BE2C (cell line): ENCODE measurements at regions not wholly inside any gene's neighbourhood (a gene's known extent, or its start where the extent isn't known, plus 50 kb on each side); places are given as distances from the start of the nearest gene placed in this dataset.

Source experiments
- DNase-seq: peaks from one replicate; pipeline ENCODE4 v3.0.0-alpha.2; 2020
- H3K27me3 ChIP-seq: fragments of 250-450 bp; sonication (Bioruptor Pico); 2 replicates; pipeline ENCODE4 v1.5.1; 2020; ENCODE audit warnings: mild to moderate bottlenecking
- H3K36me3 ChIP-seq: fragments of 250-450 bp; sonication (Bioruptor Pico); 2 replicates; pipeline ENCODE4 v1.5.1; 2020; ENCODE audit warnings: mild to moderate bottlenecking
- H3K4me1 ChIP-seq: fragments of 250-450 bp; sonication (Bioruptor Pico); 2 replicates; pipeline ENCODE4 v1.5.1; 2020
- H3K4me3 ChIP-seq: 2 replicates; pipeline ENCODE4 v1.5.1; 2011; ENCODE audit warnings: low read depth, low read length
- H3K9me3 ChIP-seq: fragments of 250-450 bp; sonication (Bioruptor Pico); 2 replicates; pipeline ENCODE4 v1.5.1; 2020
- TF ChIP-seq, protein P1 (sequence below): IDR thresholded peaks from 2 replicates; pipeline ENCODE4 v1.5.1; 2012; ENCODE audit warnings: mild to moderate bottlenecking, low read depth, low read length

DNA sequence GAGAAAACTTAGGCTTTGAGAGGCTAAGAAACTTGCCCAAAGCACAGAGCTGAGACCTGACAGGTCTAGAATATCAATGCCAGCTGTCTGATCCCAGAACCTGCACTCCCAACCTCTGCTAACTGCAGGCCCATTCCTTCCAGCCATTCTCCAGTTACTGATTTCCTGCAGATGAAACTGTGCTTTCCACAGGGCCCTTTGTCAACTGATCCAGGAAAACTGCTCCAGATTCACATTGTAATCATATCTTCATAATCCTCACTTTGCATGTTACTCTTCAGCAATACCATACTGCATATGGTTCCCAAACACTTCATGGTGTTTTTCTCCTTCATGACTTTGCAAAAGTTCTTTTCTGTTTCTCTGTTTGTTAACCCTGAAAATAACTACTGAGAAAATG, 100.6 kb downstream of the RAP2A start:
- TF ChIP-seq, protein P1, sequence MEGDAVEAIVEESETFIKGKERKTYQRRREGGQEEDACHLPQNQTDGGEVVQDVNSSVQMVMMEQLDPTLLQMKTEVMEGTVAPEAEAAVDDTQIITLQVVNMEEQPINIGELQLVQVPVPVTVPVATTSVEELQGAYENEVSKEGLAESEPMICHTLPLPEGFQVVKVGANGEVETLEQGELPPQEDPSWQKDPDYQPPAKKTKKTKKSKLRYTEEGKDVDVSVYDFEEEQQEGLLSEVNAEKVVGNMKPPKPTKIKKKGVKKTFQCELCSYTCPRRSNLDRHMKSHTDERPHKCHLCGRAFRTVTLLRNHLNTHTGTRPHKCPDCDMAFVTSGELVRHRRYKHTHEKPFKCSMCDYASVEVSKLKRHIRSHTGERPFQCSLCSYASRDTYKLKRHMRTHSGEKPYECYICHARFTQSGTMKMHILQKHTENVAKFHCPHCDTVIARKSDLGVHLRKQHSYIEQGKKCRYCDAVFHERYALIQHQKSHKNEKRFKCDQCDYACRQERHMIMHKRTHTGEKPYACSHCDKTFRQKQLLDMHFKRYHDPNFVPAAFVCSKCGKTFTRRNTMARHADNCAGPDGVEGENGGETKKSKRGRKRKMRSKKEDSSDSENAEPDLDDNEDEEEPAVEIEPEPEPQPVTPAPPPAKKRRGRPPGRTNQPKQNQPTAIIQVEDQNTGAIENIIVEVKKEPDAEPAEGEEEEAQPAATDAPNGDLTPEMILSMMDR: no peak
- Histone ChIP-seq H3K4me3 (no peak overlapping the region), H3K27me3 (no peaks in the 10 kb centered on the region), H3K9me3 (no peaks in the 10 kb centered on the region), H3K36me3 (no peaks in the 10 kb centered on the region), H3K4me1 (no peaks in the 10 kb centered on the region)
- no peak for DNase-seq

DNA sequence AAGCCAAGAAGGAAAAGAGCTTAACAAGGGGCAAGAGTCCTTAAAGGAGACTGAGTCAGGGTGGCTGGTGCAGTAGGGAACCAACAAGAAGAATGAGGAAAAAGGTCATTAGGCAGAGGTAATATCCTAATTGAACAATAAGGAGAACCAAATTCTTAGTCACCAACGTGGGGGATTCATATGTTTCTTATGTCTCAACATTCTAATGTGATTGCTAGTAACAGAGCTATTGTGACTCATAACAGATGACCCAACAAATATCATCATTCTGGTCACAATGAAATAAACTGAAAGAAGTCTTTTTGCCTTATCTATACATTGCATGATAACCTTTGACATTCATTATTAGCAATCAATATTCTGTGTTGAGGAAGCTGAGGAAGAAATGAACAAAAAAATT, 101.6 kb downstream of the RAP2A start:
- no peaks in the 10 kb centered on the region for H3K4me1 ChIP-seq
- H3K4me3 ChIP-seq: no peak overlapping the region
- H3K36me3 ChIP-seq: no peaks in the 10 kb centered on the region
- no peaks in the 10 kb centered on the region for H3K9me3 ChIP-seq
- TF ChIP-seq, protein P1: no peak
- no peak for DNase-seq
- no peaks in the 10 kb centered on the region for H3K27me3 ChIP-seq

DNA sequence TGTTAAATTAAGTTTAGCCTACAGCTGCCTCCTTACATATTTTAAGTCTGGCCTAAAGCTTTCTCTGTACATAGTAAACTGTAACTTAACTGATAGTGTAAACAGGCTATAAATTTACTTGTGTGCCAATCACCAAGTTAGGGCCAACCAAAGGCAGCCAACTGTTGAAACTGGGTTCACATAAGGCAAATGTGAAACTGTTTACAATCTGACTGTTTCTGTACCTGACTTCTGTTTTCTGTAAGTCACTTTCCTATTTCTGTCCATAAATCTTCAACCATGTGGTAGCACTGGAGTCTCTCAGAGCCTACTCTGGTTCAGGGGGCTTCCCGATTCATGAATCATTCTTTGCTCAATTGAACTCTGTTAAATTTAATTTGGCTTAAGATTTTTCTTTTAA, 103.1 kb downstream of the RAP2A start:
- DNase-seq: no peak
- TF ChIP-seq, protein P1: no peak
- Histone ChIP-seq H3K4me3 (no peak overlapping the region), H3K27me3 (no peaks in the 10 kb centered on the region), H3K9me3 (no peaks in the 10 kb centered on the region), H3K4me1 (no peaks in the 10 kb centered on the region), H3K36me3 (no peaks in the 10 kb centered on the region)

DNA sequence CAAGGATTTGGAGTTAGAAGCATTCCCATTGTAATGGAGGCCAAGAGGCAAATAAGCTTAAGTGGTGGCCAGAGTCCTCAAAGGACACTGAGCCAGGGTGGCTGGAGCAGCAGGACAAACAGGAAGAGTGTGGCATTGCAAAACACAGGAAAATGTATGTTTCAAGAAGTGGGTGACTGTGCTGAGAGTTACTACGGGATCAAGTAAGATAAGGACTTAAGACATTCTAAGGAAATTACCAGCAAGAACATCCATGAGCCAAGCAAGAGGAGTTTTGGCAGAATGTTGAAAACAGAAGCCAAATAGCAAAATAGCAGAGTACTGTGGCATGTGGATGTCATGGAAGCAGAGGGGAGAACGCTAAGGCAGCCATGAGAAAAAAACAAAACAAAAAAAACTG, 104.2 kb downstream of the RAP2A start:
- Histone ChIP-seq H3K9me3 (no peaks in the 10 kb centered on the region), H3K4me3 (no peak overlapping the region), H3K4me1 (no peaks in the 10 kb centered on the region), H3K36me3 (no peaks in the 10 kb centered on the region), H3K27me3 (no peaks in the 10 kb centered on the region)
- DNase-seq: no peak
- TF ChIP-seq, protein P1: no peak

DNA sequence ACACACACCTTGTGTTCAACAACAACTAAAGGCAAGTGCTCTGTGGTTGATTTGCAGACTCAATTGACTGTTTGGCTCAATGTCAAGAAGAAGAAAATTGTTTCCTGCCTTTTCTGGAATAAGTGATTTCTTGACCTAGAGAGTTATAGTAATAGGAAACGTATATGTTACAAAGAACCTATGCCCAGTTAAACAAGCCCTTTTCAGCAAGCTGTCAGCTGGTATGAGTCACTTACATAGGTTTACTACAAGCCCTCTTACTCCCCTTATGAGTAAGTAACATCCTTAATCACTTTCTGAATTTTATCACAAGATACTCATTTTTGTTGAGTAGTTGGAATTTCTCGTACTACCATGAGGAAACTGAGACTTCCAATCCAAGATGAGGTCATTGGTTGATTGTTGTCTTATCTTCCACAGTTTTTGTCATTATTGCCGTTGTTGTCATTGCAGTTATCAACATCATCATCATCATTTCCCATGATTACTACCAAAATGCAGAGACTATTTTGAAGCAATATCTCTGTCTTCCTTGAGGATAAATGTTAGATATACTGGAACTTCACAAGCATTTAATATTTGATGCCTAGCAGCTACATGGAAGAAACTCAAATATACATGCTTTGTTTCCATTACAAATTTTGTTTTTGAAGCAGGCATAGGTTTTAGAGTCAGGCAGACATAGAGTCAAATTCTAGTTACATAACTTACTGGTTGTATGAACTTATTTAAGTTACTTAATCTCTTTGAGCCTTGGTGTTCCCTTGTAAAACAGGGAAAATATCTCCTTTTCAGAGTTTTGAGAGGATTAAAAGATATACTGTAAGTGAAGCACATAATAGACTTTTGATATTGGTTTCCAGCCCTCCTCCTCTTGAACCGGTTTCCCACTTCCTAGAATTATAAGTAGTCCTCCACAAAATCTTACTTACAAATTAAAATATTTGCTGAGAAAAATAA, 106.0 kb downstream of the RAP2A start:
- H3K9me3 ChIP-seq: no peaks in the 10 kb centered on the region
- no peaks in the 10 kb centered on the region for H3K4me1 ChIP-seq
- DNase-seq: no peak
- H3K36me3 ChIP-seq: no peaks in the 10 kb centered on the region
- no peaks in the 10 kb centered on the region for H3K27me3 ChIP-seq
- H3K4me3 ChIP-seq: no peak overlapping the region
- TF ChIP-seq, protein P1: no peak

DNA sequence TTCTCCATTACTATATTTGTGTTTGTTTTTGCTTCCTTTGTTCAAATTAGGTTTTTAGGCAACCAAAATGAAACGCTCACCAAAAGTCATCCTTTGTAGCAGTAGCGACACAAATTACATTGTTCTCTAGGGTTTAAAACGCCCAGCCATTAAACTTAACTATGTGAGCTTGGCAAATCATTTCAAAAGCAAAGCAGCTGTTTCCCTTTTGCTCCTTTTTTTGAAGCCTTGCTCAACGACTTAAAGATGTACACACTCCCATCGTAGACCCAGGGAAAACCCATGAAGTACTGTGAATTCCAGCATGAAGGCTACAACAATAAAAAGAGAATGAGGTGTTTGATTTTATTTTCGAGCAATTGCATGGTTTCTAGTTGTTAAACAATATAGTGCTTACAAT, 106.7 kb downstream of the RAP2A start:
- Histone ChIP-seq H3K9me3 (no peaks in the 10 kb centered on the region), H3K4me1 (no peaks in the 10 kb centered on the region), H3K27me3 (no peaks in the 10 kb centered on the region), H3K36me3 (no peaks in the 10 kb centered on the region), H3K4me3 (no peak overlapping the region)
- TF ChIP-seq, protein P1: no peak
- DNase-seq: no peak
